Keratinocyte (primary cell): ENCODE measurements at regions not wholly inside any gene's neighbourhood (a gene's known extent, or its start where the extent isn't known, plus 50 kb on each side); places are given as distances from the start of the nearest gene placed in this dataset.

Source experiments
- CTCF ChIP-seq, 3 experiments: IDR thresholded peaks in 1 of 3; conservative IDR thresholded peaks in 1 of 3; optimal IDR thresholded peaks in 1 of 3; 2 replicates in 2 of 3; 3 replicates in 1 of 3; pipeline versions ENCODE3 to v1.5.1; 2011; ENCODE audit warnings: low read length in 3 of 3, mild to moderate bottlenecking in 3 of 3, moderate library complexity in 2 of 3, control low read depth in 1 of 3, inconsistent platforms in 1 of 3; ENCODE audit not compliant: insufficient read depth in 2 of 3; ENCODE audit errors: extremely low read depth in 1 of 3
- EZH2 ChIP-seq: IDR thresholded peaks from one replicate; pipeline ENCODE4 v1.6.1; 2012; ENCODE audit warnings: inconsistent platforms, mild to moderate bottlenecking, low read length, moderate library complexity

DNA sequence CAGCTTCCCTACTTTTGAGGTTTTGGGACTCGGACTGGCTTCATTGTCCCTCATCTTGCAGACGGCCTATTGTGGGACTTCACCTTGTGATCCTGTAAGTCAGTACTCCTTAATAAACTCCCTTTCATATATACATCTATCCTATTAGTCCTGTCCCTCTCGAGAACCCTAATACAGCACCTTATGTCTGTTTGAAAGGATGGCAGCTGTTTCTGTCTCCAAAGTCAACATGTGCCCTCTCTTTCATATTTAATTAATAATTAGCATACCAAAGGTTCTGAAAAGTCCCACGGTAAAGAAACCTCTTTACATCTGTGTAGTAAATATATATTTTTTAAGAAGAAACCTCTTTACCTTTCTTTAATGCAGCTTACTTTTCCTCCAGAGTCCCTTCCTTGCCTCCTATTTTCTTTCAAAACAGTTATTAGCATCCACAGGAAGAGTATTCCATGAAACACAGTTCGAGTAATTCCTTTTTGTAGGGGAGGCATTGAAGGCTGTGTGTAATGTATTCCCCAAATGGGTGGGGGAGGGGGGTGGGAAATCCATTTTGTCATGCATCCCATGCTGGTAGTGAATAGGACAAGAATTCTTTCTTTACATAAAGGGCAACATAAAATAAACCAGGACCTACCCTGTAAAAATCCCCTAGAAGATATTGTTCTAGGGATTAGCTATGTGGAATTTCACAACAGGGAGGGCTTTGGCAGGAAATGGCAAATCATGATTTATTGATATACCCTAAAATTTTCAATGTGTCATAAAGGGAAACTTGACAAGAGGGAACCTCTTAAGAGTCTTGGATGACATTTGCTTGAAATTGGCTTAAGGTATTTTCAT lies 241.5 kb downstream of the SUDS3 start:
- TF ChIP-seq CTCF (optimal IDR thresholded peaks at IDR 0.05 in 1 of 3, IDR thresholded peaks at IDR 0.05 in 1 of 3, conservative IDR thresholded peaks at IDR 0.05 in 1 of 3; ENCODE audit: extremely low read depth in 1 of 3, insufficient read depth in 2 of 3, low read length in 3 of 3) (no peak), EZH2 (no peak)
